ENCODE measurements at regions not wholly inside any gene's neighbourhood (a gene's known extent, or its start where the extent isn't known, plus 50 kb on each side); places are given as distances from the start of the nearest gene placed in this dataset.

DNA sequence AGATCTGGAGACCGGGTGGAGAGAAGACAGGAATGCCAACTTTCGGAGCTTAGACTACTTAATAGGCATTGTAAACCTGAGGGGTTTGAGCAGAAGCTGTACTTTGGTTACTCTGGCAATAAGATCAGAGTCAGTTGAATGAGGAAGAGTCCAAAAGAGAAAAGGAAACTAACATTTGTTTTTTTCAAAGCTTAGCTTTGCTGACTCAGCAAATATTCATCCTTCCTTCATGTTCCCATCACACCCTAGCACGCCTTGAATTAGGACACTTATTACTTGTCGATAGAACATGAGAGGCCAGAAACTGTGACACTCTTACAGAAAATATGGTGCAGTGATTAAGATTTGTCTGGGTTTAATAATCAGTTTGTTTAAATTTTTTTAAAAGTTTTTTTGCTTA is 266.9 kb upstream of the ATP2B1 start:
- no peak for DNase-seq
- Histone ChIP-seq H2BK120ac (ENCODE audit: low read depth, low read length, poor library complexity, severe bottlenecking) (no peak overlapping the region), H3K4me2 (ENCODE audit: insufficient read depth, insufficient read length, low read length) (no peak overlapping the region), H3K79me1 (ENCODE audit: insufficient read depth, low read depth, low read length, poor library complexity, severe bottlenecking) (no peaks in the 10 kb centered on the region), H2AFZ (ENCODE audit: low read length) (no peak overlapping the region), H3K79me2 (ENCODE audit: insufficient read depth, low read length) (no peaks in the 10 kb centered on the region), H4K8ac (replicated peaks; ENCODE audit: insufficient read length, low read depth, low read length) (no peak overlapping the region), H3K27ac (ENCODE audit: insufficient read length, low read depth, low read length) (no peak overlapping the region), H3K9me3 (ENCODE audit: control insufficient read depth, low read depth, low read length) (no peaks in the 10 kb centered on the region), H3K27me3 (ENCODE audit: insufficient read depth, low read length) (no peaks in the 10 kb centered on the region), H4K5ac (ENCODE audit: insufficient read length, low read depth, low read length) (no peak overlapping the region), H3K23me2 (ENCODE audit: insufficient read length, low read depth, low read length, poor library complexity, severe bottlenecking) (no peaks in the 10 kb centered on the region), H3K23ac (ENCODE audit: insufficient read length, low read depth, low read length) (no peak overlapping the region), H3K56ac (ENCODE audit: insufficient read length, low read depth, low read length) (no peak overlapping the region), H2BK15ac (ENCODE audit: low read depth, low read length) (no peak overlapping the region), H2BK12ac (ENCODE audit: insufficient read length, low read depth, low read length) (no peak overlapping the region), H3K9ac (ENCODE audit: extremely low read depth, insufficient read length, low read length) (no peak overlapping the region), H3K4me1 (ENCODE audit: insufficient read depth, low read length) (no peaks in the 10 kb centered on the region; the same call in 1 of the 2 replicates), H4K20me1 (ENCODE audit: control insufficient read depth, insufficient read depth, insufficient read length) (no peaks in the 10 kb centered on the region), H3T11ph (ENCODE audit: low read length) (no peak overlapping the region), H3K4ac (ENCODE audit: low read depth, low read length) (no peak overlapping the region), H2AK5ac (ENCODE audit: insufficient read length, low read length) (no peak overlapping the region), H2BK5ac (ENCODE audit: insufficient read length, low read length) (no peak overlapping the region), H3K14ac (ENCODE audit: insufficient read depth, low read length) (no peak overlapping the region), H3K18ac (ENCODE audit: insufficient read length, low read depth, low read length) (no peak overlapping the region), H2BK20ac (ENCODE audit: low read depth, low read length, poor library complexity, severe bottlenecking) (no peak overlapping the region), H4K91ac (ENCODE audit: insufficient read length, low read depth, low read length) (no peak overlapping the region)
- no peaks in the 10 kb centered on the region for H3K9me3 Mint-ChIP-seq
- TF ChIP-seq, protein P1, sequence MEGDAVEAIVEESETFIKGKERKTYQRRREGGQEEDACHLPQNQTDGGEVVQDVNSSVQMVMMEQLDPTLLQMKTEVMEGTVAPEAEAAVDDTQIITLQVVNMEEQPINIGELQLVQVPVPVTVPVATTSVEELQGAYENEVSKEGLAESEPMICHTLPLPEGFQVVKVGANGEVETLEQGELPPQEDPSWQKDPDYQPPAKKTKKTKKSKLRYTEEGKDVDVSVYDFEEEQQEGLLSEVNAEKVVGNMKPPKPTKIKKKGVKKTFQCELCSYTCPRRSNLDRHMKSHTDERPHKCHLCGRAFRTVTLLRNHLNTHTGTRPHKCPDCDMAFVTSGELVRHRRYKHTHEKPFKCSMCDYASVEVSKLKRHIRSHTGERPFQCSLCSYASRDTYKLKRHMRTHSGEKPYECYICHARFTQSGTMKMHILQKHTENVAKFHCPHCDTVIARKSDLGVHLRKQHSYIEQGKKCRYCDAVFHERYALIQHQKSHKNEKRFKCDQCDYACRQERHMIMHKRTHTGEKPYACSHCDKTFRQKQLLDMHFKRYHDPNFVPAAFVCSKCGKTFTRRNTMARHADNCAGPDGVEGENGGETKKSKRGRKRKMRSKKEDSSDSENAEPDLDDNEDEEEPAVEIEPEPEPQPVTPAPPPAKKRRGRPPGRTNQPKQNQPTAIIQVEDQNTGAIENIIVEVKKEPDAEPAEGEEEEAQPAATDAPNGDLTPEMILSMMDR (conservative IDR thresholded peaks at IDR 0.05), result no peak
- no CpG with 5 or more reads among the region's 4 CpGs for WGBS (ENCODE audit: extremely low coverage, insufficient read length, low lambda C conversion rate)
- no peaks in the 10 kb centered on the region for H3K27me3 Mint-ChIP-seq (ENCODE audit: low read depth)
- peaks cover 0 to 4% of the 10 kb centered on the region in 2 experiments; a peak in 3 of 4 replicates for H3K4me1 Mint-ChIP-seq
- no peaks in the 10 kb centered on the region for H3K36me3 Mint-ChIP-seq (ENCODE audit: insufficient read depth in 1 of 3, low read depth in 3 of 3)
- H3K27ac Mint-ChIP-seq, result no peak overlapping the region
- no peak overlapping the region for H3K4me3 Mint-ChIP-seq

Measured in H9 (cell line).